GM10266 (cell line): ENCODE measurements at regions not wholly inside any gene's neighbourhood (a gene's known extent, or its start where the extent isn't known, plus 50 kb on each side); places are given as distances from the start of the nearest gene placed in this dataset.

Experiments used
- DNase-seq: peaks from one replicate; pipeline ENCODE4 v3.0.0; 2012; ENCODE audit errors: extremely low spot score
- TF ChIP-seq, protein P1 (sequence below): IDR thresholded peaks from 2 replicates; pipeline ENCODE4 v1.5.1; 2012; ENCODE audit warnings: mild to moderate bottlenecking, low read depth; ENCODE audit not compliant: control insufficient read depth, insufficient read depth; ENCODE audit errors: missing control alignments

DNA sequence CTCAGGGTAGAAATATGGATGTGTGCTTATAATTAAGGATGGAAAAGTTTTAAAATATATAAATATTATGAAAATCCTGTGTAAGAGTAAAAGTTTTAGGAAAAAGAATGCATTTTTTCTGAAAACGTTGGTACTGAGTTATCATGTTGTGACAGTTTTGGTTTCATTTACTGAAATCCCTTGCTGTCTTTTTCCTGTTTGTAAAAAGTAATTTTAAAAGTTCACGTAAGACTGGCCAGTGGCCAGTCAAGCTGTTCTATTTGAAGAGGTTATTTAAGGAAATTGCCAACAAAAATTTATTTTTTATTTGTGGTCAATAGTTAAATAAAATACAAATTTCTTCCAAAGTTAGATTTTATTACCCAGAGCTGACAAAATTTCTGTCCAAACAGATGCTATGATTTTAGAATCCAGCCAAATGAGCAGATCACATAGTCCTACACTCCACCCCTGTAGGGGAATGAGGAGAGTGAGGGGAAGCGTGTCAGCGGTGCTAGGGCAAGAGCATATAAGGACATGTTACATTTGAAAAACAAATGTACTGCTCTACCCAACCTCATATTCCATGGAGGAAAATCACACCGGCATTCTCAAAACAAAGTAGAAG, 297.8 kb upstream of the TFPI start:
- TF ChIP-seq, protein P1, sequence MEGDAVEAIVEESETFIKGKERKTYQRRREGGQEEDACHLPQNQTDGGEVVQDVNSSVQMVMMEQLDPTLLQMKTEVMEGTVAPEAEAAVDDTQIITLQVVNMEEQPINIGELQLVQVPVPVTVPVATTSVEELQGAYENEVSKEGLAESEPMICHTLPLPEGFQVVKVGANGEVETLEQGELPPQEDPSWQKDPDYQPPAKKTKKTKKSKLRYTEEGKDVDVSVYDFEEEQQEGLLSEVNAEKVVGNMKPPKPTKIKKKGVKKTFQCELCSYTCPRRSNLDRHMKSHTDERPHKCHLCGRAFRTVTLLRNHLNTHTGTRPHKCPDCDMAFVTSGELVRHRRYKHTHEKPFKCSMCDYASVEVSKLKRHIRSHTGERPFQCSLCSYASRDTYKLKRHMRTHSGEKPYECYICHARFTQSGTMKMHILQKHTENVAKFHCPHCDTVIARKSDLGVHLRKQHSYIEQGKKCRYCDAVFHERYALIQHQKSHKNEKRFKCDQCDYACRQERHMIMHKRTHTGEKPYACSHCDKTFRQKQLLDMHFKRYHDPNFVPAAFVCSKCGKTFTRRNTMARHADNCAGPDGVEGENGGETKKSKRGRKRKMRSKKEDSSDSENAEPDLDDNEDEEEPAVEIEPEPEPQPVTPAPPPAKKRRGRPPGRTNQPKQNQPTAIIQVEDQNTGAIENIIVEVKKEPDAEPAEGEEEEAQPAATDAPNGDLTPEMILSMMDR = no peak
- no peak for DNase-seq

- DNase-seq = no peak
- TF ChIP-seq, protein P1 = no peak
Observed at GRCh38 chr2:187853381-187853791, 299.2 kb upstream of the TFPI start.

- DNase-seq = no peak
- TF ChIP-seq, protein P1 = no peak
Observed at GRCh38 chr2:187854801-187855200, 300.6 kb upstream of the TFPI start.

- DNase-seq = no peak
- TF ChIP-seq, protein P1 = no peak
Observed at GRCh38 chr2:187855689-187856088, 301.5 kb upstream of the TFPI start.

- TF ChIP-seq, protein P1 = no peak
- no peak for DNase-seq
Observed at GRCh38 chr2:187857826-187858225, 303.6 kb upstream of the TFPI start.

DNA sequence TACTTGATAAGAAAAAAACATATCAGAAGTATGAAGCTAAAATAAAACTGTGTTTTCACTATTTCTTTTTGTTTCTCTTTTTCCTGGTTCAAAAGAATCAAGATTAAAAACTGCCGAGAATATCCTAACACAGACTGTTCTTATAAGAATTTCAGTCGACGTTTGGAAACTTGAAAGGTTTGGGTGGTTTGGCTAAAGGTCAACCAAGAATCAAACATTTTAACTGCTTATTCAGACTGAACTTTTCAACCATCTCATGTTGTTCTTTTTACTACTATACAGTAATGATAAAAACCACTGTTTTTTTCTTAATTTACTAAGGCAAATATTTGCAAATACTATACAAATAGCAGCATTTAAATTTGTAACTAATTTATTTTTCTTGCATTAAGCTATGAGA, 308.5 kb upstream of the TFPI start:
- TF ChIP-seq, protein P1 = no peak
- no peak for DNase-seq

DNA sequence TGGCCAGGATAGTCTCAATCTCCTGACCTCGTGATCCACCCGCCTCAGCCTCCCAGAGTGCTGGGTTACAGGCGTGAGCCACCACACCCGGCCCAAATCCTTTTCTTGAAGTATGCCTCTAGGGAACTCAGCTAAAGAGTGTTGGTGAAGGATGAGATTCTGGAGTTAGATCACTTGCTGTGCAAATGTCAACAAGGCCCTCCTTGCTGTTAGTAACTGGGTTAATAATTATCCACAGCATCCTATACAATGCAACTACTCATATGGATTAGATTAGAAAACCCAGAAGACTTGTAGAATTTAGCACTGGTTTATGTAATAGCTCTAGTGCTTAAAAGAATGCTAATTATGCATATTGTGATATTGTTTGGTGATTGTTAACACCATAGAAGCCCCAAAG, 310.8 kb upstream of the TFPI start:
- TF ChIP-seq, protein P1 = no peak
- no peak for DNase-seq
